ENCODE measurements at regions not wholly inside any gene's neighbourhood (a gene's known extent, or its start where the extent isn't known, plus 50 kb on each side); places are given as distances from the start of the nearest gene placed in this dataset.

DNA sequence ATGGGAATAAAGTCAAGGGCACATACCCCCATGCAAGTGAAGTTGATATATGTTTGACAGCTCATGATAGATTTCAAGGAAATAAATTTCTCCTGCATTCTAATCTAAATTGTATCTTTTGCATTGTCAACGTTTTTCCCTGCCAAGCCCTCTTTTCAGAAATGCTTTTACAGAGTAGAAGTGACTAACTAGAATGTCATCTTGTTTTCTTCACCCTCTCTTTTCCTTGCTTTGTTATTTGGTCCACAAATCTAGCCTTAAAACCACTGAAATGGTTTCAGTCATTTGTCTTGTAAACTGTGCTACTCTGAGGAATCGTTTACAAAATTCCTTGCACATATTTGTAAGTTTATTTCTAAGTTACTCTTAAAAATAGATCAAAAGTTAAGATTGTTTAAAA lies 600.8 kb upstream of the CXADR start:
- TF ChIP-seq CTCF (IDR thresholded peaks at IDR 0.05 in 4 of 5, conservative IDR thresholded peaks at IDR 0.05 in 1 of 5) (no peak), POLR2A (IDR thresholded peaks at IDR 0.05) (no peak)

All from gastrocnemius medialis (tissue), 4 donors.